Activated CD8-positive, alpha-beta T cell treated with anti-CD3 and anti-CD28 coated beads for 36 hours (primary cell): ENCODE measurements at regions not wholly inside any gene's neighbourhood (a gene's known extent, or its start where the extent isn't known, plus 50 kb on each side); places are given as distances from the start of the nearest gene placed in this dataset.

Experiments
- ATAC-seq: fragments of 200-7000 bp; cut with Tn5 transposase; one replicate; pipeline ENCODE4 v1.10.0; 2021; ENCODE audit warnings: mild to moderate bottlenecking, moderate library complexity
- CTCF ChIA-PET: fragments of 350-600 bp; sonication (Branson Sonifier 250); formaldehyde crosslinking; loops from one replicate; lab custom pipeline; 2021; ENCODE audit warnings: antibody characterized with exemption; lab: Charles Lee
- POLR2A ChIA-PET: fragments of 350-600 bp; sonication (Branson Sonifier 250); formaldehyde crosslinking; loops from one replicate; lab custom pipeline; 2021; ENCODE audit warnings: antibody characterized with exemption; lab: Charles Lee
- DNase-seq: peaks from one replicate; pipeline ENCODE4 v3.0.0-alpha.2; 2020
- H3K27ac Mint-ChIP-seq: one replicate; pipeline ENCODE4 v1.8.0; 2021; ENCODE audit warnings: mild to moderate bottlenecking, mixed read lengths
- H3K27me3 Mint-ChIP-seq: one replicate; pipeline ENCODE4 v1.8.0; 2021; ENCODE audit warnings: mixed read lengths
- H3K36me3 Mint-ChIP-seq: one replicate; pipeline ENCODE4 v1.8.0; 2021; ENCODE audit warnings: low read depth, mixed read lengths
- H3K4me1 Mint-ChIP-seq: one replicate; pipeline ENCODE4 v1.8.0; 2021; ENCODE audit warnings: low read depth, mixed read lengths
- H3K4me3 Mint-ChIP-seq: one replicate; pipeline ENCODE4 v1.8.0; 2021; ENCODE audit warnings: mild to moderate bottlenecking, moderate library complexity, mixed read lengths
- H3K9me3 Mint-ChIP-seq: one replicate; pipeline ENCODE4 v1.8.0; 2021; ENCODE audit warnings: mixed read lengths
- CTCF ChIP-seq: fragments of 200-600 bp; IDR thresholded peaks from one replicate; pipeline ENCODE4 v1.8.0; 2022; ENCODE audit warnings: antibody characterized with exemption, mild to moderate bottlenecking
- intact Hi-C: fragments of 100-400 bp; cut with micrococcal nuclease; formaldehyde crosslinking; loops from one replicate; pipeline ENCODE4 v1.10.0; 2022

DNA sequence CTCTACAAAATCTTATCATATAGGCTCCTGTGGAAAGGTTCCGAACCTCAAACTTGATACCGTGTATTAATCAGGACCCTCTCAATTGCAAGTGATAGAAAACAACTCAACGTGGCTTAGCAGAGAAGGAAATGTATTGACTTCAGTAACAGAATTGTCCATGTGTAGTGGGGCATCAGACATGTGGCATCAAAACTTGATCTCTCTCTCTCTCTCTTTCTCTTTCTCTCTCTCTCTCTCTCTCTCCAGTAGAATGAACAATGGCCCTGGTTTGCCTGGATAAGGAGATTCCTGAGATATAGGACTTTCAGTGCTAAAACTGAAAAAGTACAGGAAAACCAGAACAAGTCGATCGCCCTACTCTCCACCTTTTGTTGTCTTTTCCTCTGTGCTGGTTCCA is 168.2 kb downstream of the DRD1 start:
- intact Hi-C loops: no loop called here
- Mint-ChIP-seq H3K4me3 (no peak overlapping the region), H3K36me3 (no peaks in the 10 kb centered on the region), H3K27ac (no peak overlapping the region), H3K9me3 (no peaks in the 10 kb centered on the region), H3K27me3 (peaks cover 11% of the 10 kb centered on the region), H3K4me1 (no peaks in the 10 kb centered on the region)
- ChIA-PET CTCF (no interaction called here), POLR2A (no interaction called here)
- ATAC-seq: no peak
- TF ChIP-seq CTCF: no peak
- no peak for DNase-seq

DNA sequence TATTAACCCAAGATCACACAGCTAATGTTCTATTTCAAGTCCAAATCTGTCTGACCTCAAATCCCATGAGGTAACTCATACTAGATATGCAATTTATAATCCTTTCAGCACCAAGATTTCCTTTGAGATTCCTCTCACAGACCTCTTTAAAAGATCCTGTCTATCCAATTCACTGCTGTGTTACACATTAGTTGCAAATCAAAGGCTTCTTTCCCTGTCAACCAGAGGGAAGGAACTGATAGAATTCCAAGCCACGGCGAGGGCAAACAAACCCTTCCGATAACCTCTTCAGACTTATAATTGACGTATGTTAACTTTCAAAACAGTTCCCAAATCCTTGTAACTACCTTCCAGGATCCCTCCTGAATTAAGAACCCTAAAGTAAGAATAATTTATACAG is 168.9 kb downstream of the DRD1 start:
- ChIA-PET POLR2A (no interaction called here), CTCF (no interaction called here)
- ATAC-seq (no peak), DNase-seq (no peak)
- Mint-ChIP-seq H3K9me3 (no peaks in the 10 kb centered on the region), H3K36me3 (no peaks in the 10 kb centered on the region), H3K27me3 (peaks cover 11% of the 10 kb centered on the region), H3K4me1 (no peaks in the 10 kb centered on the region), H3K4me3 (no peak overlapping the region), H3K27ac (no peak overlapping the region)
- TF ChIP-seq CTCF: no peak
- intact Hi-C loops: no loop called here

GRCh38 chr5:175274171-175274570 is 169.8 kb downstream of the DRD1 start:
- POLR2A ChIA-PET: no interaction called here
- DNase-seq: no peak
- intact Hi-C loops: no loop called here
- Mint-ChIP-seq H3K9me3 (no peaks in the 10 kb centered on the region), H3K4me1 (no peaks in the 10 kb centered on the region), H3K27me3 (peaks cover 11% of the 10 kb centered on the region), H3K36me3 (no peaks in the 10 kb centered on the region), H3K27ac (no peak overlapping the region), H3K4me3 (no peak overlapping the region)
- TF ChIP-seq CTCF: no peak
- CTCF ChIA-PET: no interaction called here
- no peak for ATAC-seq

- ChIA-PET POLR2A (no interaction called here), CTCF (no interaction called here)
- TF ChIP-seq CTCF: no peak
- H3K4me3 Mint-ChIP-seq: no peak overlapping the region
- DNase-seq (no peak), ATAC-seq (no peak)
- intact Hi-C loops: no loop called here
- H3K27ac Mint-ChIP-seq: no peak overlapping the region
- H3K27me3 Mint-ChIP-seq: peaks cover 11% of the 10 kb centered on the region
- H3K36me3 Mint-ChIP-seq: no peaks in the 10 kb centered on the region
- H3K4me1 Mint-ChIP-seq: no peaks in the 10 kb centered on the region
- peaks cover 2% of the 10 kb centered on the region for H3K9me3 Mint-ChIP-seq
These were observed 179.6 kb downstream of the DRD1 start for GRCh38 chr5:175264406-175264805.

GRCh38 chr5:175263776-175264175 is 180.2 kb downstream of the DRD1 start:
- Mint-ChIP-seq H3K27me3 (peaks cover 11% of the 10 kb centered on the region), H3K27ac (no peak overlapping the region), H3K36me3 (no peaks in the 10 kb centered on the region), H3K4me1 (no peaks in the 10 kb centered on the region), H3K4me3 (no peak overlapping the region), H3K9me3 (peaks cover 2% of the 10 kb centered on the region)
- DNase-seq: no peak
- ChIA-PET POLR2A (no interaction called here), CTCF (no interaction called here)
- no peak for TF ChIP-seq CTCF
- intact Hi-C loops: no loop called here
- no peak for ATAC-seq
